GM10248 (cell line): ENCODE measurements at regions not wholly inside any gene's neighbourhood (a gene's known extent, or its start where the extent isn't known, plus 50 kb on each side); places are given as distances from the start of the nearest gene placed in this dataset.

Experiments
- CTCF ChIA-PET: fragments of 300-600 bp; sonication (Branson Sonifier 250); formaldehyde crosslinking; extraction: SDS; loops from one replicate; lab custom pipeline; 2021; ENCODE audit warnings: antibody characterized with exemption; lab: Yijun Ruan, JAX
- POLR2A ChIA-PET: fragments of 350-650 bp; sonication (Branson Sonifier 250); formaldehyde crosslinking; extraction: SDS; loops from one replicate; lab custom pipeline; 2020; ENCODE audit warnings: antibody characterized with exemption; lab: Yijun Ruan, JAX
- DNase-seq: peaks from one replicate; pipeline ENCODE4 v3.0.0; 2012; ENCODE audit errors: extremely low spot score
- TF ChIP-seq, protein P1 (sequence below): IDR thresholded peaks from 2 replicates; pipeline ENCODE4 v1.5.1; 2012; ENCODE audit warnings: mild to moderate bottlenecking, low read depth; ENCODE audit errors: extremely low read depth, missing control alignments, control extremely low read depth

DNA sequence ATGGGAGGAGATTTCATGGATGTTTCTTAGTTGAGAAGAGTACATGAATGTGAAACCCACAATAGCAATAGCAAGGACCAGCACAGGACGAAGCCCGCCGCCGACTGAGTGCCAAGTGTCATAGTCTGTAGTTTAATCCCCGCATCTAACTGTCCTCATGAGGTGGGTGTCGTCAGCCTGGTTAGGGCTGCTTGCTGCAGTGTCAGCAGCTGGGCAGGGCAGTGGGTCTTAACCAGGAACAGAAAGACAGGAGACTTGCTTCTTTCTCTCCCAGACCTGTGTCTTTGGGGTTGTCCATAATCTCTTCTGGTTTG lies 146.6 kb downstream of the VAPA start:
- ChIA-PET POLR2A (no interaction called here), CTCF (no interaction called here)
- DNase-seq: no peak
- TF ChIP-seq, protein P1, sequence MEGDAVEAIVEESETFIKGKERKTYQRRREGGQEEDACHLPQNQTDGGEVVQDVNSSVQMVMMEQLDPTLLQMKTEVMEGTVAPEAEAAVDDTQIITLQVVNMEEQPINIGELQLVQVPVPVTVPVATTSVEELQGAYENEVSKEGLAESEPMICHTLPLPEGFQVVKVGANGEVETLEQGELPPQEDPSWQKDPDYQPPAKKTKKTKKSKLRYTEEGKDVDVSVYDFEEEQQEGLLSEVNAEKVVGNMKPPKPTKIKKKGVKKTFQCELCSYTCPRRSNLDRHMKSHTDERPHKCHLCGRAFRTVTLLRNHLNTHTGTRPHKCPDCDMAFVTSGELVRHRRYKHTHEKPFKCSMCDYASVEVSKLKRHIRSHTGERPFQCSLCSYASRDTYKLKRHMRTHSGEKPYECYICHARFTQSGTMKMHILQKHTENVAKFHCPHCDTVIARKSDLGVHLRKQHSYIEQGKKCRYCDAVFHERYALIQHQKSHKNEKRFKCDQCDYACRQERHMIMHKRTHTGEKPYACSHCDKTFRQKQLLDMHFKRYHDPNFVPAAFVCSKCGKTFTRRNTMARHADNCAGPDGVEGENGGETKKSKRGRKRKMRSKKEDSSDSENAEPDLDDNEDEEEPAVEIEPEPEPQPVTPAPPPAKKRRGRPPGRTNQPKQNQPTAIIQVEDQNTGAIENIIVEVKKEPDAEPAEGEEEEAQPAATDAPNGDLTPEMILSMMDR: no peak

DNA sequence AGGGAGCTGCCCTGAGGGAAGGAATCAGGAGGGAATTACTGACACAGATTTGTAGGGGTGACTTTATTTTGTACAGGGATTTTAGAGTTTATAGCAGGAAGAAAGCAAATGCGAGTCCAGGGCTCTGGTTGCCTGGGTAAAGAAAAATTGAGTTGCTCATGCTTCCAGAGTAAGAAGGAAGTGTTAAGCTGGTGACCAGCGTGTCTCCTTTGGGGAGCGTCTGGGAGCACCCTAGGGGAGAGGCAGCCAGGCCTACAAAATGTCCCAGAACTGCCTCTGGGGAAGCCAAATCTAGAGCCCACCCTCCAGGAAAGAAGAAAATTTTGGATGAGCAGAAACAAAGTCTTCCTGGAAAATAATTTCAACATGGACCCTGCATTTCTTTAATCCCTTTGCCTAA lies 147.0 kb downstream of the VAPA start:
- DNase-seq: no peak
- TF ChIP-seq, protein P1: no peak
- ChIA-PET POLR2A (no interaction called here), CTCF (no interaction called here)

DNA sequence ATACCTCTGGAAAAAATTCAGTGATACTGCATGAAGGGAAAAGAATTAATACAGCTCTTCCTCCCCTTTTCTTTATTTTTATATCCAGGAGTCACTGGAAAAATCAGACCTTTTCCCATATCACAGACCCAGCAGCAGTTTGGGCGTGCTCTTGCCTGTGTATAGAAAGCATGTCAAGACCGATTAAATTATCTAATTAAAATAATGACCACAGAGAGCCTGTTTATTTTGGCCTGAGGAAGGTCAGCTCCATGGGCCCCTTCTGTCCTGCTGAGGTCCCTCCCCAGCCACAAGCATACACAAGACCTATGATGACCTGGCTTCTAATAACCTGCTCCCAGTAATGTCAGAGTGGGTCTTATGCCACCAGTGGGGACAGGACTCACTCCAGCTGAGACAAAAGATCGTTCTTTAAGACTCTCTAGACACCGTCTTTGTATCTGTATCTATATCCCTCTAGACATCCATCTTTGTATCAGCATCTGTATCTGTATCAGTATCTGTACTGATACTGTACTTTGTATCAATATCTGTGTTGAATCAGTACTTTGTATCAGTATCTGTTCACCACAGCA lies 147.8 kb downstream of the VAPA start:
- CTCF ChIA-PET: no interaction called here
- POLR2A ChIA-PET: no interaction called here
- TF ChIP-seq, protein P1: no peak
- no peak for DNase-seq

DNA sequence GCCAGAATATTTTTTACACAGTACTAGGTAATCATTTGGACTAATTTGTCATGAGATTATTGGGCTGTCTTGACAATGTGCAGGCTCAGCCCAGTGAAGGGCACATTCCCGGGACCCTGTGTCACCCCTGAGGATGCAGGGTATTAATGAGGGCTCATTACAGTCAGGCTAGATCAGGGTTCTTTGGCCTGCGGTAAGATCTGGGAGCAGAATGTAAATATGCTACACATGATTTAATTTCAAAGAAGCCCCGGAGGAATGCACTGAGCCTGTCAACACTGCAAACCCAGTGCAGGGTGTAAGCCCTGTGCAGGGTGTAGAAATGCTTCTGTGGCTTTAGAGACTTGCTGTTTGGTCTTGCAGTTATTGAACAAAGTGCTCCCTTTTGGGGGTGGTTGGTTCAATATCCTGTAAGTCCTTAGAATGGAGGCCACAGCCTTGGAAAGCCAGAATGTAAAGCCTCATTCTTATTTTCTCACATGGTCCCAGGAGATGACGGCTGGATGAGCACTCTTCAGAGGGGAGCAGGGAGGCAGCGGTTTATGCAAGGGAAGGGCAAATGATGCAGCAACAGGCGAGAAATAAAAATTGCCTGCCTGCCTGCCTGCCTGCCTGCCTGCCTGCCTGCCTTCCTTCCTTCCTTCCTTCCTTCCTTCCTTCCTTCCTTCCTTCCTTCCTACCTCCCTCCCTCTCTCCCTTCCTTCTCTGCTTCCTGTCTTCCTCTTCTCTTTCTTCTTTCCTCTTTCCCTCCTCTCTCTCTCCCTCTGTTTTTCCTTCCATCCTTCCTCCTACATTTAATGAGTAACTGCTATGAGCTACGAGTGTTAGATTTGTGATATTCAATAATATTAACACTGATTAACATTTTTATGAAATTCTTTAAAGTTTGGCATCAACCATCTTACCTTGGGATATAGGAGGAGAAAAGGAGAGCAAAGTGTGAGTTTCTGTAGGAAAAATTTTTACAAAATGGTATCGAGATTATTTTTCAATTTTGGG lies 148.8 kb downstream of the VAPA start:
- CTCF ChIA-PET: no interaction called here
- no peak for DNase-seq
- POLR2A ChIA-PET: no interaction called here
- TF ChIP-seq, protein P1: no peak

DNA sequence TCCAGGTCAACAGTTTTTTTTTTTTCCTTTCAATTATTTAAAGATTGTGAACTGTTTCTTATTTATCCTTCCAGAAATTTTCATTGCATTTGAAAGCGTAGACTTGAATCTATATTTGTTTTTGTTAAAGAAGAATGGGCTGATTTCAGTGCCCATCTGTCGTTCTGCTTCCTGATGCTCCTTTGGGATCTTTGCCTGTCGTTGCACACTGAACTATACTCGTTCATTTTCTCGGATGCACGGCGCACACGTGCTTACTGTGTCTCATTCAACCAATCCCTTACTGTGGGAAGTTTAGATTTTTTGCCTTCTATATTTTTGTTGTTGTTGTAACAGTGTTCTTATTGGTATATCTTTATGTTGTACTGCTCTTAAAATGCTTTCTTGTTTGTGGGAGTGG lies 149.7 kb downstream of the VAPA start:
- ChIA-PET POLR2A (no interaction called here), CTCF (no interaction called here)
- TF ChIP-seq, protein P1: no peak
- DNase-seq: no peak

DNA sequence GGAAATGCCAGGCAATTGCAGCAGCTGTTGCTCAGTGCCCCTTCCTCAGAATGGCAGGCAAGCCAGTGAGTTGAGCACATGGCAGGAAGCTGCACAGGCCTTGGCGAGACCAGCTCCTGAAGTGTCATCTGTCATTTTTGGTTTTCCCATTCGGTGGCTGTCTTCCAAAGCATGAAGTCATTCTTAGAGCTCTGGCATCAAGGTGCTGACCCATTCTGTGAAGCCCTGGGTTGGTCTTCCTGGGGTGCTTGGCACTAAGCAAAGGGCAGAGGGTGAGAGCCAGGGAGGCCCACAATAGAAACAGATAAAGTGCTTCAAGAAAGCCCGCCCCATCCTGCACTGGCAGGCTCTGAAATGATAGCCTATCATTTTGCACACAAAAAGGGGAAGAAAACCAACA lies 150.5 kb downstream of the VAPA start:
- ChIA-PET CTCF (interaction anchor here (1.8 kb wide), 1 partner anchor 12 kb away, joined by 5 read pairs; no protein-coding TSS in a partner anchor), POLR2A (no interaction called here)
- no peak for DNase-seq
- TF ChIP-seq, protein P1: no peak
